GM19099 (cell line): ENCODE measurements at regions not wholly inside any gene's neighbourhood (a gene's known extent, or its start where the extent isn't known, plus 50 kb on each side); places are given as distances from the start of the nearest gene placed in this dataset.

Experiments used
- POLR2A ChIP-seq: IDR thresholded peaks from 3 replicates; pipeline ENCODE4 v1.6.1; 2011; ENCODE audit warnings: low read depth; ENCODE audit not compliant: insufficient read length; ENCODE audit errors: extremely low read depth

DNA sequence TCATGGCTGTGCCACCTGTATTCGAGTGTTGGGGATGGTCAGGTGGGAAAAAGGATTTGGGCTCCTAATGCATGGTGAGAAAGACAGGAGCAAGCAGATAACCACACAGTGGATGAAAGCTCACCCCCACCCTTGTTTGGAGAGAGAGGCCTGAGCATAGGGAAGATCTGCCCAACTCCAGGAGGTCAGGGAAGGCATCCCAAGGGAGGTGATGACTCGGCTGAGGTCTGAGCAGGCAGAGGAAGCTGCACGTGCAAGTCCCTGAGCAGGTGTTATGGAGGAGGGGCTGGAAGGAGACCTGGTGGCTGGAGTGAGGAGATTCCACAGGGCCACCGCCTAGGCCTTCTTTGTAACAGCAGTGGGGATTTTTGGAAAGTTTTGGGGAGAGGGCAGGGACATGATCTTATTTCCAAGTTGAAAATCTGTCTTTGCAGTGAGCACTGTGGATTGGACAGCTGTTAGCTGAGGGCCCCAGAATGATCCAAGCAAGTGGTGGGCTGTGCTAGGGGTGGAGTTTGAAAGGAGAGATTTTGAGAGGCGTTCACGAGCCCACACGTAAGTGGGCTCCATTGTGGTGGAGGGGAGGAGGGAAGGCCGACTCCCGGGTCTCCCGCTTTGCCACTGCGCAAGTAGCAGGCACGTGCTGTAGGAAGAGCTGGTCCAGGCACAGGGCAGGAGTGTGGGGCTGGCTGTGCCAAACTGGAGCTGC is 228.5 kb downstream of the GLI2 start:
- no peak for TF ChIP-seq POLR2A

- TF ChIP-seq POLR2A: no peak
Observed at GRCh38 chr2:120964819-120965218, 229.2 kb downstream of the GLI2 start.

GRCh38 chr2:120966510-120967254 is 231.0 kb downstream of the GLI2 start:
- TF ChIP-seq POLR2A: no peak

GRCh38 chr2:120968307-120969015 is 232.8 kb downstream of the GLI2 start:
- no peak for TF ChIP-seq POLR2A

DNA sequence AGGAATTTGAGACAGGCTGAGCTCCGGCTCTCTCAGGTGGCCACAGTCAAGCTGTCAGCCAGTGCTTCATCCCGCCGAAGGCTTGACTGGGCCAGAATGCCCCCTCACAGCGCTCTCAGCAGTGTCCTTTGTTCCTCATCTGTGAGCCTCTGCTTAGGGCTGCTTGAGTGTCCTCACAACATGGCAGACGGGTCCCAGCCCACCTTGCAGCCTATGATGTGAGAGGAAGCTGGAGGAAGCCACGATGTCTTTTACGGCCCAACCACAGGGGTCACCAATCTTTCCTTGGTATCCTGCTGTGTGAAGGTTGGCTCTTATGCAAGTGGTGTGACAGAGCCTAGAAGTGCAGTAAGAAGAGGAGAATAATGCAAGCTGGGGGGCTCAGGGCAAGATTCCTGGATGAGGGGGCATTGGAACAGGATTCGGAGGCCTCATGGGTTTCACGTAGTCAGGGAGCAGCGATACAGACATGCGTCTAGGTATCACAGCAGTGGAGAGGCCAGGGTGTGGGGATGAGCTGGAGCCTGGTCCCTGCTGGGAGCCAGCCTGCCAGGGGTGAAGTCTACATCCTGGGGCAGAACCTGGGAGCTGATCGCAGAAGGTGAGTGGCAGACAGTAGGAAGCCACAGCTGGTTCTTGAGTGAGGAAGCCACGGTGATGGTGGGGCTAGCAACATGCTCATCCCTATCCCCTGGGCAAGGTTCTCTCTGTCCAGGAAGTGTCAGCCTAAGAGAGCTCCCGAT is 234.1 kb downstream of the GLI2 start:
- TF ChIP-seq POLR2A: no peak

GRCh38 chr2:120971866-120972265 is 236.2 kb downstream of the GLI2 start:
- TF ChIP-seq POLR2A: no peak

DNA sequence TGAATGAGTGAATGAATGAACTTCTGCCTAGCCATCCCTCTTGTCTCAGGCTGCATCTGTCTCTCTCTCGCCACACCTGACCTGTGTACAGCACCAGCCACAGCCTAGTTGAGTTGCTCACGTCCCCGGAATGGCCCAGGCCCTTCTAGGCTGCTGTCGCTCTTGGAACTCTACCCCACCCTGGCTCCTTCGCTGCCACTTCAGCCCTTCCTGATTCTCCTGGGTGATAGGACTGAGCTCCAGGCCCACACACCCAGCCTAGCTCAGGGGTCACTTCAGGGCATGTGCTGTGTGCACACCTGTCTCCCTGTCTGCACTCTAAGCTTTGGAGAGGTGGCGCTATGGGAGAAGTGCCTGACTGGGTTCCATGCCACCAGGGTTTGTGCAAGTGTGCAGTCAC is 236.6 kb downstream of the GLI2 start:
- no peak for TF ChIP-seq POLR2A

DNA sequence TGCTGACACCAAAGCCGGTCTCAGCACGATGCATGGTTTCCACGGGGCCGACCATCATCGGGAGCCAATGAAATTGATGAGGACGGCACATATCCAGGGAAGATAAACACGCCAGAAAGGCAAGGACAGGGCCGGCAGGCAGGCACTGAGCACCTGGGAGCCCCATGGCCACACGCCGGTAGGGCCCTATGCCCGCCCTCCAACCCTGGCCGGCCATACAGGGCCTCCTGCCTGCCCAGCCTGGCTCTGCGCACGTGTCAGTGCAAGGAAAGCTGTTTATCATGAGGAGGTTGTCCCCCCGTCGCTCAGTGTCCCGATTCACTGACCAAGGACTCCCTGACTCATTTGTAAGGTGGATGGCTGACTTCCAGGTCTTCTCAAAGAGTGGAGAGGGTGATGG is 237.5 kb downstream of the GLI2 start:
- no peak for TF ChIP-seq POLR2A

- TF ChIP-seq POLR2A: no peak
Observed at GRCh38 chr2:120974950-120975349, 239.3 kb downstream of the GLI2 start.

DNA sequence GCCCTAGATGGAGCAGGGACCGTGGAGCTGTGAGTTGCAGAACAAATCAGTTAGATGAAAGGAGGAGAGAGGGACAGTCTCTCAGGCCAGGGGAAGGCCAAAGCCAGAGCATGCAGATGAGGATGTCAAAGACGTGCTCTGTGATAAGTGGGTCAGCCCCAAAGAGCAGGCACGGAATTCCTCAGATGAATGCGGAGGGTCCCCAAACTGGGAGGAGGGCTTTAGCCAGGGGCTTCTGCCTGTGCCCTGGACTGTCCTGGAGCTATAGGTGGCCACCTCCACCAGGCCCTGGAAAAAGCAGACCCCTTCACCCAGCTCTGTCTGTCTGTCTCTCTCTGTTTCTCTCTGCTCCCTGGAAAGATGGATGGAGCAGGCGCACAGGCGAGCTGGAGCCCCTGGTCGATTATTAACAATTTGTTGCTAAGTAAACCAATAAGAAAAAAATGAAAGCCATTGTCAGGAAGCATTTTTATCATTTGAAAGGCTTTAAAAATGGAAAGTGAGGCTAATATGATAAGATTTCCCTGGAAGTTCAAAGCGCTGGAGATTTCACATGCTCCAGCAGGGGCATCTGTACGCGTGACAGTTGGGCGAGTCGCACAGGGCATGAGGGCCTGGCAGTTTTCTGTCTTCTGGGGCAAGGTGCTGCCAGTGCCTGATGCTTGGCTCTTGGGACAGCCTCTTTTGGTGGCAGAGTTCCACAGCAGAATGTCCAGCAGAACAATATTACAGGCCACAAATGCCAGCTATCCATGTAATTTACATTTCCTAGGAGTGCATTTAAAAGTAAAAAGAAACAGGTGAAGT is 241.0 kb downstream of the GLI2 start:
- no peak for TF ChIP-seq POLR2A

DNA sequence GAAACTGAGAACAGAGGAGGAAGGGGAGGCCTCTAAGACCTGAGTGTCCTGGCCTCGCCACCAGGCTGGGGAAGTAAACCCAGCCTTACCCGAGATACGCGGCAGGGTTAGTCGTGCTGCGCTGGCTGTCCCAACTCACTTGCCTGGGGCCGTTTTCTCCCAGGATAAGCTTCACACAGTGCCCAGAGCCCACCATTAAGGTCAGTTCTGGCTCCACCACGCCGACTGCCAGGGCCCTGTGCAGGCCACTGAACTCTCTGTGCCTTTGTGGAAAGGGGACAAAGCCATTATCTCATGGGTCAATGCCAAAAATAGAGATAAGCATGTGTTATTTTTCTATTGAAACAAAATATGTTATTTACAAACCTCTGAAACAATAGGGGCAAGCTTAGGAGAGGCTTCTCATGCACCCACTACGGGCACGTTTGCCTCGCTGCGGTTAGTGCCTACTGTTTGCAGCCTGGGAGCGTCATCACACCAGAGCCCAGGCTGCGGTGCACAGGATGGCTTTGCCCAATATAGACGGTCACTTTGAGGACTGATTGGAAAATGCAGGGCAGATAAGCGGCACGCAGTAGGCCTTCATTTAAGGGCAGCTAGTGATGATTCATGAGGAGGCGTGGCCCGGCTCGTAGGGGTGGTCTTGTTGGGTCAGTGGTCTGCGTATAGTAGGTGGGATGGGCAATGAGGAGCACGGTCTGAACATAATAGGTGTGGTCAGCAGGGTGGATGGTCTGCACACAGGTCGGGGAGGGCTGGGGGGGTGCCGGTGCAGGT is 242.1 kb downstream of the GLI2 start:
- TF ChIP-seq POLR2A: no peak

DNA sequence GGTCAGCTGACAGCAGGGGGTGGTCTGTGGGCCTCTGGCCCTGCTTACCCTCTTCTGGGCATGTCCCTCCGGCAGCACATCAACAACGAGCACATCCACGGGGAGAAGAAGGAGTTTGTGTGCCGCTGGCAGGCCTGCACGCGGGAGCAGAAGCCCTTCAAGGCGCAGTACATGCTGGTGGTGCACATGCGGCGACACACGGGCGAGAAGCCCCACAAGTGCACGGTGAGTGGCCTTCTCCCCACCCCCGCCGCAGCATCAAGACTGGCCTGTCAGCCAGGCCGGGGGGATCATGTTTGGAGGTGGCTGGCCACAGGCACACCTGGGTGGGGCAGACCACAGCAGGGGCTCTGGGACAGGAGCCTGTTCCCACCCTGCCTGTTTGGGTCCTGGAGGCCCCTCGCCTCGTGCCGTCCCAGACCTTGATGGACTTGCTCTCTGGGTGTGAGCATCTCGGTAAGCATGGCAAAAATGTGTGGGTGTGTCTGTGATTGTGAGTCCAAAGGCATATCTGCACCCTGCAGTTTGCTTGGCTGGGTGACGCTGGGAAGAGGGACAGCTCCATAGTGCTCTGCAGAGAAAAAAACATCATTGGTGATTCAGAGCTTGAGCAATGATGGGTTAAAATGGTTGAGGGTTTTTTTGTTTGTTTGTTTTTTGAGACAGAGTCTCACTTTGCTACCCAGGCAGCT is 242.8 kb downstream of the GLI2 start:
- no peak for TF ChIP-seq POLR2A

DNA sequence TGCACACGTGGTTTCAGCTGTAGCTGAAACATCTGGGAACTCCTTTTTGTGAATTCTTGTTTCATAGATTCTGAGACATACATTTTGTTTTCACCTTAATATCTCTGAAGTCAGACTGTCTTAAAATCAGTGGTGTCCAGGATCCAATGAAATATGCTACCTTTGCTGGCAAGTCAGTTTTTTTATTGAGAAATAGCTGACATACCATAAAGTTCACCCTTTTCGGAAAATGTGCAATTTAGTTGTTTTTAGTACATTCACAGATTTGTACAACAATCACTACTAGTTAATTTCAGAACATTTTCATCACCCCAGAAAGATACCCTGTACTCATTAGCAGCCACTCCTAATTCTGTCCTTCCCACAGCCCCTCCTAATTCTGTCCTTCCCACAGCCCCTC is 243.7 kb downstream of the GLI2 start:
- TF ChIP-seq POLR2A: no peak
